Uterus (tissue), 3 donors: ENCODE measurements at regions not wholly inside any gene's neighbourhood (a gene's known extent, or its start where the extent isn't known, plus 50 kb on each side); places are given as distances from the start of the nearest gene placed in this dataset.

Experiments used
- DNase-seq, 2 donors: peaks; one replicate each; pipeline ENCODE4 v3.0.0-alpha.2; 2019 to 2020
- H3K27ac ChIP-seq, 2 donors: fragments of 200-600 bp; sonication (generic); 1 replicate in 1 of 2; 2 replicates in 1 of 2; pipeline ENCODE4 v1.5.1; 2016 to 2018
- H3K27me3 ChIP-seq, 2 donors: fragments of 200-600 bp; sonication (generic); one replicate each; pipeline ENCODE4 v1.5.1; 2018 to 2019; ENCODE audit warnings: control low read depth in 1 of 2
- H3K36me3 ChIP-seq, 2 donors: fragments of 200-600 bp; sonication (generic); one replicate each; pipeline ENCODE4 v1.5.1; 2019; ENCODE audit warnings: control low read depth in 1 of 2
- H3K4me1 ChIP-seq, 2 donors: fragments of 200-600 bp; sonication (generic); one replicate each; pipeline ENCODE4 v1.5.1; 2018 to 2019; ENCODE audit warnings: control low read depth in 1 of 2
- H3K4me3 ChIP-seq, 2 donors: fragments of 200-600 bp; sonication (generic); 1 replicate in 1 of 2; 2 replicates in 1 of 2; pipeline ENCODE4 v1.5.1; 2018 to 2019; ENCODE audit warnings: mild to moderate bottlenecking in 1 of 2
- H3K9me3 ChIP-seq, 2 donors: fragments of 200-600 bp; sonication (generic); one replicate each; pipeline ENCODE4 v1.5.1; 2019; ENCODE audit warnings: control low read depth in 1 of 2
- CTCF ChIP-seq, 4 experiments: fragments of 200-600 bp in 2 of 4; fragments of 450-650 bp in 2 of 4; sonication (generic) in 2 of 4; IDR thresholded peaks; one replicate each; pipeline ENCODE4 v1.5.1; 2016 to 2019; ENCODE audit warnings: antibody characterized with exemption in 4 of 4, mild to moderate bottlenecking in 2 of 4, moderate library complexity in 1 of 4
- POLR2A ChIP-seq, 2 donors: fragments of 450-650 bp; IDR thresholded peaks; one replicate each; pipeline ENCODE4 v1.6.1; 2016; ENCODE audit warnings: antibody characterized with exemption in 2 of 2, mild to moderate bottlenecking in 1 of 2, moderate library complexity in 1 of 2
- intact Hi-C: fragments of 100-400 bp; cut with DNase I; formaldehyde crosslinking; loops from one replicate; pipeline ENCODE4 v1.15.1; 2023; ENCODE audit warnings: low total_unique reads
- donor health status: DM: yes; HTN: yes; CAD: no.

- Histone ChIP-seq H3K4me1 (no peaks in the 10 kb centered on the region), H3K4me3 (no peak overlapping the region), H3K27me3 (no peaks in the 10 kb centered on the region), H3K9me3 (no peaks in the 10 kb centered on the region), H3K36me3 (no peaks in the 10 kb centered on the region), H3K27ac (no peak overlapping the region)
- TF ChIP-seq POLR2A (IDR thresholded peaks at IDR 0.05) (no peak), CTCF (IDR thresholded peaks at IDR 0.05) (no peak)
- intact Hi-C loops = no loop called here
- no peak for DNase-seq
These were observed 310.0 kb upstream of the DDHD1 start for GRCh38 chr14:53462931-53463778.

GRCh38 chr14:53461858-53462257 lies 308.7 kb upstream of the DDHD1 start:
- H3K27me3 ChIP-seq = no peaks in the 10 kb centered on the region

GRCh38 chr14:53460544-53460943 lies 307.4 kb upstream of the DDHD1 start:
- H3K27me3 ChIP-seq = no peaks in the 10 kb centered on the region
- no peaks in the 10 kb centered on the region for H3K9me3 ChIP-seq
- no peak overlapping the region for H3K4me3 ChIP-seq
- intact Hi-C loops = no loop called here
- no peaks in the 10 kb centered on the region for H3K36me3 ChIP-seq
- no peak overlapping the region for H3K27ac ChIP-seq
- DNase-seq = no peak
- no peaks in the 10 kb centered on the region for H3K4me1 ChIP-seq
- TF ChIP-seq CTCF (IDR thresholded peaks at IDR 0.05) = no peak
- no peak for TF ChIP-seq POLR2A (IDR thresholded peaks at IDR 0.05)

More at GRCh38 chr14:53461858-53462257, 308.7 kb upstream of the DDHD1 start:
- Histone ChIP-seq H3K36me3 (no peaks in the 10 kb centered on the region), H3K9me3 (no peaks in the 10 kb centered on the region), H3K4me1 (no peaks in the 10 kb centered on the region), H3K4me3 (no peak overlapping the region), H3K27ac (no peak overlapping the region)
- no peak for DNase-seq
- TF ChIP-seq POLR2A (IDR thresholded peaks at IDR 0.05) (no peak), CTCF (IDR thresholded peaks at IDR 0.05) (no peak)
- intact Hi-C loops = no loop called here

- Histone ChIP-seq H3K27me3 (no peaks in the 10 kb centered on the region), H3K27ac (no peak overlapping the region), H3K9me3 (no peaks in the 10 kb centered on the region), H3K4me3 (no peak overlapping the region), H3K4me1 (no peaks in the 10 kb centered on the region), H3K36me3 (no peaks in the 10 kb centered on the region)
- TF ChIP-seq CTCF (IDR thresholded peaks at IDR 0.05) (no peak), POLR2A (IDR thresholded peaks at IDR 0.05) (no peak)
- intact Hi-C loops = no loop called here
- DNase-seq = no peak
These were observed 305.3 kb upstream of the DDHD1 start for GRCh38 chr14:53458368-53458814.

- Histone ChIP-seq H3K27ac (no peak overlapping the region), H3K27me3 (no peaks in the 10 kb centered on the region), H3K4me1 (no peaks in the 10 kb centered on the region), H3K4me3 (no peak overlapping the region), H3K9me3 (no peaks in the 10 kb centered on the region), H3K36me3 (no peaks in the 10 kb centered on the region)
- TF ChIP-seq CTCF (IDR thresholded peaks at IDR 0.05) (no peak), POLR2A (IDR thresholded peaks at IDR 0.05) (no peak)
- intact Hi-C loops = no loop called here
- no peak for DNase-seq
These were observed 303.8 kb upstream of the DDHD1 start for GRCh38 chr14:53456931-53457330.
